Peyer's patch (tissue), 4 donors: ENCODE measurements at regions not wholly inside any gene's neighbourhood (a gene's known extent, or its start where the extent isn't known, plus 50 kb on each side); places are given as distances from the start of the nearest gene placed in this dataset.

Experiments used
- POLR2A ChIP-seq, 2 donors: fragments of 450-650 bp; IDR thresholded peaks; one replicate each; pipeline ENCODE4 v1.5.1; 2017; ENCODE audit warnings: antibody characterized with exemption in 2 of 2, mild to moderate bottlenecking in 2 of 2, moderate library complexity in 2 of 2
- TF ChIP-seq, protein P1 (sequence below), 6 experiments: fragments of 450-650 bp in 4 of 6; fragments of 200-600 bp in 2 of 6; sonication (generic) in 1 of 6; IDR thresholded peaks; one replicate each; pipeline ENCODE4 v1.5.1; 2017 to 2019; ENCODE audit warnings: antibody characterized with exemption in 6 of 6, mild to moderate bottlenecking in 3 of 6, moderate library complexity in 1 of 6

GRCh38 chr15:94674296-94674695 is 442.9 kb downstream of the MCTP2 start:
- no peak for TF ChIP-seq POLR2A (IDR thresholded peaks at IDR 0.05)
- TF ChIP-seq, protein P1, sequence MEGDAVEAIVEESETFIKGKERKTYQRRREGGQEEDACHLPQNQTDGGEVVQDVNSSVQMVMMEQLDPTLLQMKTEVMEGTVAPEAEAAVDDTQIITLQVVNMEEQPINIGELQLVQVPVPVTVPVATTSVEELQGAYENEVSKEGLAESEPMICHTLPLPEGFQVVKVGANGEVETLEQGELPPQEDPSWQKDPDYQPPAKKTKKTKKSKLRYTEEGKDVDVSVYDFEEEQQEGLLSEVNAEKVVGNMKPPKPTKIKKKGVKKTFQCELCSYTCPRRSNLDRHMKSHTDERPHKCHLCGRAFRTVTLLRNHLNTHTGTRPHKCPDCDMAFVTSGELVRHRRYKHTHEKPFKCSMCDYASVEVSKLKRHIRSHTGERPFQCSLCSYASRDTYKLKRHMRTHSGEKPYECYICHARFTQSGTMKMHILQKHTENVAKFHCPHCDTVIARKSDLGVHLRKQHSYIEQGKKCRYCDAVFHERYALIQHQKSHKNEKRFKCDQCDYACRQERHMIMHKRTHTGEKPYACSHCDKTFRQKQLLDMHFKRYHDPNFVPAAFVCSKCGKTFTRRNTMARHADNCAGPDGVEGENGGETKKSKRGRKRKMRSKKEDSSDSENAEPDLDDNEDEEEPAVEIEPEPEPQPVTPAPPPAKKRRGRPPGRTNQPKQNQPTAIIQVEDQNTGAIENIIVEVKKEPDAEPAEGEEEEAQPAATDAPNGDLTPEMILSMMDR (IDR thresholded peaks at IDR 0.05) = no peak
